OCI-LY7 (cell line): ENCODE measurements at regions not wholly inside any gene's neighbourhood (a gene's known extent, or its start where the extent isn't known, plus 50 kb on each side); places are given as distances from the start of the nearest gene placed in this dataset.

Source experiments
- BruUV-seq: library from RNA; stranded (reverse); fragments of 400-500 nt; replicated peaks from 2 replicates; lab custom pipeline; 2021; lab: Mats Ljungman, UMichigan
- CTCF ChIA-PET: fragments of 300-600 bp; sonication (Branson Sonifier 250); formaldehyde crosslinking; loops from one replicate; lab custom pipeline; 2022; ENCODE audit warnings: antibody characterized with exemption; ENCODE audit not compliant: unreplicated experiment; lab: Charles Lee
- POLR2A ChIA-PET: fragments of 300-600 bp; sonication (Branson Sonifier 250); formaldehyde crosslinking; loops from one replicate; lab custom pipeline; 2022; ENCODE audit warnings: antibody characterized with exemption; lab: Charles Lee
- DNase-seq: peaks from one replicate; pipeline ENCODE4 v3.0.0-alpha.2; 2015; ENCODE audit warnings: low spot score
- H2AFZ ChIP-seq: fragments of 200-600 bp; sonication (generic), shearing (Covaris generic); 2 replicates; pipeline ENCODE4 v1.6.1; 2014; ENCODE audit warnings: mild to moderate bottlenecking, antibody characterized with exemption, low read length, moderate library complexity
- H3K27ac ChIP-seq: fragments of 200-600 bp; sonication (generic); 2 replicates; pipeline ENCODE4 v1.5.1; 2014; ENCODE audit warnings: mixed run types, low read depth, mild to moderate bottlenecking, moderate library complexity, low read length, inconsistent platforms; ENCODE audit not compliant: poor library complexity, severe bottlenecking
- H3K36me3 ChIP-seq: fragments of 200-600 bp; sonication (generic); 2 replicates; pipeline ENCODE4 v1.6.1; 2014; ENCODE audit warnings: mild to moderate bottlenecking, antibody characterized with exemption, low read length, moderate library complexity, mixed read lengths; ENCODE audit not compliant: insufficient read depth
- H3K4me1 ChIP-seq: fragments of 200-600 bp; sonication (generic); 2 replicates; pipeline ENCODE4 v1.5.1; 2014; ENCODE audit warnings: mild to moderate bottlenecking, low read length; ENCODE audit not compliant: insufficient read depth, poor library complexity, severe bottlenecking
- H3K4me2 ChIP-seq: fragments of 200-600 bp; sonication (generic); 2 replicates; pipeline ENCODE4 v1.6.1; 2014; ENCODE audit warnings: mild to moderate bottlenecking, low read length
- H3K4me3 ChIP-seq: fragments of 200-600 bp; sonication (generic); 2 replicates; pipeline ENCODE4 v1.5.1; 2014; ENCODE audit warnings: mild to moderate bottlenecking, low read depth, low read length; ENCODE audit not compliant: poor library complexity, severe bottlenecking
- H3K79me2 ChIP-seq: fragments of 200-600 bp; sonication (generic); 2 replicates; pipeline ENCODE4 v1.6.1; 2016; ENCODE audit warnings: low read depth, mild to moderate bottlenecking, low read length, moderate library complexity, mixed read lengths; ENCODE audit not compliant: insufficient read depth
- H3K9me2 ChIP-seq: fragments of 200-600 bp; sonication (generic); 2 replicates; pipeline ENCODE4 v1.6.1; 2016; ENCODE audit warnings: mild to moderate bottlenecking, low read length, mixed read lengths; ENCODE audit not compliant: insufficient read depth
- H3K9me3 ChIP-seq: fragments of 200-600 bp; sonication (generic); 2 replicates; pipeline ENCODE4 v1.6.1; 2014; ENCODE audit warnings: mild to moderate bottlenecking, mixed run types, low read length, mixed read lengths
- H4K20me1 ChIP-seq: fragments of 200-600 bp; sonication (generic); 2 replicates; pipeline ENCODE4 v1.6.1; 2014; ENCODE audit warnings: mild to moderate bottlenecking, antibody characterized with exemption, low read length, moderate library complexity, mixed read lengths; ENCODE audit not compliant: insufficient read depth
- EZH2phosphoT487 ChIP-seq: fragments of 200-600 bp; sonication (generic); IDR thresholded peaks from 2 replicates; pipeline ENCODE4 v1.6.1; 2018; ENCODE audit warnings: low read depth, borderline replicate concordance, mild to moderate bottlenecking, mixed run types, antibody characterized with exemption, low read length, moderate library complexity, mixed read lengths
- intact Hi-C: fragments of 100-400 bp; cut with micrococcal nuclease; formaldehyde crosslinking; loops from one replicate; pipeline ENCODE4 v1.10.0; 2022; ENCODE audit not compliant: unreplicated experiment
- TF ChIP-seq, protein P1 (sequence below): fragments of 200-600 bp; sonication (generic); conservative IDR thresholded peaks from 2 replicates; pipeline ENCODE4 v1.5.1; 2014; ENCODE audit warnings: mild to moderate bottlenecking, antibody characterized with exemption, low read length, moderate library complexity, mixed read lengths

DNA sequence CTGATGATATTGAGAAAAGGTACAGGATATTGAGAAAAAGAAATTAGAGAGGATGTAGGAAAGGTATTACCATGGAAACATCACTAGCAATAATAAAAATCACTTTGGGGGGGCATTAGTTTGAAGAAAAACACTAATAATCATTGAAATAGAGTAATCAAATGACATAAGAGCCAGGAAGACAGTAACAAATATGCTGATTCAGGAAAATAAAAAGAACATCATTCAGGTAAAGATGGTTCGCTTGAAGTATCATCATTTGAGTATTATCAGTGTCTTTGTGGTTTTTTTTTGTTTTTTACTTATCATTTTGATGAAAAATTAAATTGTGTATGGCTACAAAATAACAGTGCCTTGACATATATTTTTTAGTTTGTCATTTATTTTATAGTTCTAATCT is 164.5 kb downstream of the IFI44 start:
- ChIA-PET CTCF (no interaction called here), POLR2A (no interaction called here)
- no peak overlapping the region for H3K27ac ChIP-seq
- BruUV-seq = no TSS peak
- TF ChIP-seq, protein P1, sequence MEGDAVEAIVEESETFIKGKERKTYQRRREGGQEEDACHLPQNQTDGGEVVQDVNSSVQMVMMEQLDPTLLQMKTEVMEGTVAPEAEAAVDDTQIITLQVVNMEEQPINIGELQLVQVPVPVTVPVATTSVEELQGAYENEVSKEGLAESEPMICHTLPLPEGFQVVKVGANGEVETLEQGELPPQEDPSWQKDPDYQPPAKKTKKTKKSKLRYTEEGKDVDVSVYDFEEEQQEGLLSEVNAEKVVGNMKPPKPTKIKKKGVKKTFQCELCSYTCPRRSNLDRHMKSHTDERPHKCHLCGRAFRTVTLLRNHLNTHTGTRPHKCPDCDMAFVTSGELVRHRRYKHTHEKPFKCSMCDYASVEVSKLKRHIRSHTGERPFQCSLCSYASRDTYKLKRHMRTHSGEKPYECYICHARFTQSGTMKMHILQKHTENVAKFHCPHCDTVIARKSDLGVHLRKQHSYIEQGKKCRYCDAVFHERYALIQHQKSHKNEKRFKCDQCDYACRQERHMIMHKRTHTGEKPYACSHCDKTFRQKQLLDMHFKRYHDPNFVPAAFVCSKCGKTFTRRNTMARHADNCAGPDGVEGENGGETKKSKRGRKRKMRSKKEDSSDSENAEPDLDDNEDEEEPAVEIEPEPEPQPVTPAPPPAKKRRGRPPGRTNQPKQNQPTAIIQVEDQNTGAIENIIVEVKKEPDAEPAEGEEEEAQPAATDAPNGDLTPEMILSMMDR = no peak
- TF ChIP-seq EZH2phosphoT487 = no peak
- no peaks in the 10 kb centered on the region for H3K9me3 ChIP-seq
- H2AFZ ChIP-seq = no peak overlapping the region
- no peaks in the 10 kb centered on the region for H3K9me2 ChIP-seq
- H3K36me3 ChIP-seq = no peaks in the 10 kb centered on the region
- no peak overlapping the region for H3K4me2 ChIP-seq
- intact Hi-C loops = no loop called here
- H4K20me1 ChIP-seq = no peaks in the 10 kb centered on the region
- H3K79me2 ChIP-seq = no peaks in the 10 kb centered on the region
- H3K4me3 ChIP-seq = no peak overlapping the region
- H3K4me1 ChIP-seq = no peaks in the 10 kb centered on the region
- DNase-seq = no peak

DNA sequence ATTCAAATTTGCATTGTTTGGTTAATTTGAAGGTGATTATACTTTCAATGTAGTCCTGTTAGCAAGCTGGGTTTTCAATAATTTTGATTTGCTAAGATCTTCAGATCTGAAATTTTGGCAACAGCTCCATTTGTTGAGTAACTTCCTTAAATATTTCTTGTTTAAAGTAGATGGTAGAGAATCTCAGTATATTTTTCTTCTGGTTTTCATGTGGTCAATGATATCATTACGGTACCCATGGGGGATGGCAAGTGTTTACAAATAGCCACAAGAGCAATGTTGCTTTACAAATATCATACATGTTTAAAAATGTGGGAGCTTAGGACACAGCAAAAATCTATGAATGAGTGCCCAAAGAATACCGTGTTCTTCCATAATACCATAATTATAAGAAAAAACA is 175.9 kb downstream of the IFI44 start:
- H3K9me3 ChIP-seq = no peaks in the 10 kb centered on the region
- H3K27ac ChIP-seq = no peak overlapping the region
- intact Hi-C loops = no loop called here
- H3K4me3 ChIP-seq = no peak overlapping the region
- no peaks in the 10 kb centered on the region for H3K79me2 ChIP-seq
- ChIA-PET CTCF (no interaction called here), POLR2A (interaction anchor here (1.0 to 1.1 kb wide), 2 partner anchors 15 to 40 kb away, joined by 3 to 4 read pairs; no protein-coding TSS in a partner anchor)
- H3K4me1 ChIP-seq = no peaks in the 10 kb centered on the region
- TF ChIP-seq, protein P1 = no peak
- TF ChIP-seq EZH2phosphoT487 = no peak
- H4K20me1 ChIP-seq = no peaks in the 10 kb centered on the region
- no peak overlapping the region for H3K4me2 ChIP-seq
- DNase-seq = no peak
- BruUV-seq = no TSS peak
- no peaks in the 10 kb centered on the region for H3K9me2 ChIP-seq
- no peaks in the 10 kb centered on the region for H3K36me3 ChIP-seq
- no peak overlapping the region for H2AFZ ChIP-seq

DNA sequence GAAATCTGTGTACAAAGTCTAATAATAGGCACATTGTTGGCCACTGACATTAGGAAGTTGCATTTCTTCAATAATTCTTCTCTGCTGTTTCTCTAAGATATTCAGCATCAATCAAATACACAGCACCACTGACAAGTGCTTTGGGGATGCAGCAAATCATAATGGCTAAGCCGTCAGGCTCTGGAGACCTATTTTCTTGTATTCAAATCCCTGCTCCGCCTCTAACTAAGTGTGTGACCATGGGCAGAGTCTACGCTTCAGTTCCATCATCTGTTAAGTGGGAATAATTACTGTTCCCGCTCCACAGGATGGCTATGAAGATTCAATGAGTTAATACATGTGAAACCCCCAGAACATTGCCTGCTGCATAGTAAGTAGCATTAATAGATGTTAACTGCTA is 176.9 kb downstream of the ADGRL4 start:
- DNase-seq = no peak
- ChIA-PET CTCF (no interaction called here), POLR2A (no interaction called here)
- Histone ChIP-seq H3K4me3 (no peak overlapping the region), H4K20me1 (no peaks in the 10 kb centered on the region), H2AFZ (no peak overlapping the region), H3K79me2 (no peaks in the 10 kb centered on the region), H3K36me3 (no peaks in the 10 kb centered on the region), H3K4me2 (no peak overlapping the region), H3K9me3 (no peaks in the 10 kb centered on the region), H3K27ac (no peak overlapping the region), H3K4me1 (no peaks in the 10 kb centered on the region), H3K9me2 (no peaks in the 10 kb centered on the region)
- intact Hi-C loops = no loop called here
- BruUV-seq = no TSS peak
- TF ChIP-seq, protein P1 = no peak
- TF ChIP-seq EZH2phosphoT487 = no peak
